ENCODE measurements at regions not wholly inside any gene's neighbourhood (a gene's known extent, or its start where the extent isn't known, plus 50 kb on each side); places are given as distances from the start of the nearest gene placed in this dataset.

- Mint-ChIP-seq H3K27ac (ENCODE audit: unreplicated experiment) (no peak overlapping the region), H3K27me3 (ENCODE audit: unreplicated experiment) (no peaks in the 10 kb centered on the region), H3K9me3 (ENCODE audit: unreplicated experiment) (no peaks in the 10 kb centered on the region), H3K4me1 (ENCODE audit: low read depth, unreplicated experiment) (no peaks in the 10 kb centered on the region), H3K36me3 (ENCODE audit: unreplicated experiment) (no peaks in the 10 kb centered on the region), H3K4me3 (ENCODE audit: unreplicated experiment) (no peak overlapping the region)
- no peak for TF ChIP-seq CTCF (IDR thresholded peaks at IDR 0.05; ENCODE audit: partially characterized antibody, unreplicated experiment)
- DNase-seq: no peak
Measured at GRCh38 chr3:635393-635792, 438.8 kb downstream of the CHL1 start.

- H3K4me1 Mint-ChIP-seq (ENCODE audit: low read depth, unreplicated experiment): no peaks in the 10 kb centered on the region
- H3K27ac Mint-ChIP-seq (ENCODE audit: unreplicated experiment): no peak overlapping the region
- no peaks in the 10 kb centered on the region for H3K9me3 Mint-ChIP-seq (ENCODE audit: unreplicated experiment)
- DNase-seq: no peak
- H3K27me3 Mint-ChIP-seq (ENCODE audit: unreplicated experiment): no peaks in the 10 kb centered on the region
- TF ChIP-seq CTCF (IDR thresholded peaks at IDR 0.05; ENCODE audit: partially characterized antibody, unreplicated experiment): no peak
- no peak overlapping the region for H3K4me3 Mint-ChIP-seq (ENCODE audit: unreplicated experiment)
- H3K36me3 Mint-ChIP-seq (ENCODE audit: unreplicated experiment): no peaks in the 10 kb centered on the region
Measured at GRCh38 chr3:643376-643775, 446.8 kb downstream of the CHL1 start.

GRCh38 chr3:655824-656223 is 437.0 kb upstream of the CNTN6 start:
- Mint-ChIP-seq H3K4me1 (ENCODE audit: low read depth, unreplicated experiment) (no peaks in the 10 kb centered on the region), H3K27ac (ENCODE audit: unreplicated experiment) (no peak overlapping the region), H3K4me3 (ENCODE audit: unreplicated experiment) (no peak overlapping the region), H3K36me3 (ENCODE audit: unreplicated experiment) (no peaks in the 10 kb centered on the region), H3K27me3 (ENCODE audit: unreplicated experiment) (no peaks in the 10 kb centered on the region), H3K9me3 (ENCODE audit: unreplicated experiment) (no peaks in the 10 kb centered on the region)
- no peak for TF ChIP-seq CTCF (IDR thresholded peaks at IDR 0.05; ENCODE audit: partially characterized antibody, unreplicated experiment)
- DNase-seq: no peak

- TF ChIP-seq CTCF (IDR thresholded peaks at IDR 0.05; ENCODE audit: partially characterized antibody, unreplicated experiment): no peak
- H3K4me3 Mint-ChIP-seq (ENCODE audit: unreplicated experiment): no peak overlapping the region
- peaks cover 2% of the 10 kb centered on the region for H3K4me1 Mint-ChIP-seq (ENCODE audit: low read depth, unreplicated experiment)
- no peak overlapping the region for H3K27ac Mint-ChIP-seq (ENCODE audit: unreplicated experiment)
- no peaks in the 10 kb centered on the region for H3K27me3 Mint-ChIP-seq (ENCODE audit: unreplicated experiment)
- no peaks in the 10 kb centered on the region for H3K36me3 Mint-ChIP-seq (ENCODE audit: unreplicated experiment)
- H3K9me3 Mint-ChIP-seq (ENCODE audit: unreplicated experiment): no peaks in the 10 kb centered on the region
- no peak for DNase-seq
Measured at GRCh38 chr3:661356-661755, 431.5 kb upstream of the CNTN6 start.

GRCh38 chr3:674116-674515 is 418.7 kb upstream of the CNTN6 start:
- no peak for DNase-seq
- Mint-ChIP-seq H3K4me3 (ENCODE audit: unreplicated experiment) (no peak overlapping the region), H3K4me1 (ENCODE audit: low read depth, unreplicated experiment) (no peaks in the 10 kb centered on the region), H3K9me3 (ENCODE audit: unreplicated experiment) (no peaks in the 10 kb centered on the region), H3K36me3 (ENCODE audit: unreplicated experiment) (peaks cover 4% of the 10 kb centered on the region), H3K27ac (ENCODE audit: unreplicated experiment) (no peak overlapping the region), H3K27me3 (ENCODE audit: unreplicated experiment) (no peaks in the 10 kb centered on the region)
- TF ChIP-seq CTCF (IDR thresholded peaks at IDR 0.05; ENCODE audit: partially characterized antibody, unreplicated experiment): no peak

Data from glutamatergic neuron (in vitro differentiated cells).